IMR-90 (cell line): ENCODE measurements at regions not wholly inside any gene's neighbourhood (a gene's known extent, or its start where the extent isn't known, plus 50 kb on each side); places are given as distances from the start of the nearest gene placed in this dataset.

Experiments
- ATAC-seq: fragments of 200-7000 bp; cut with Tn5 transposase; 2 replicates; pipeline ENCODE4 v1.9.1; 2020; ENCODE audit warnings: low read depth, mild to moderate bottlenecking, moderate library complexity
- BruUV-seq: library from RNA; stranded (reverse); fragments of 400-500 nt; replicated peaks from 2 replicates; lab custom pipeline; 2021; lab: Mats Ljungman, UMichigan
- CTCF ChIA-PET: fragments of 300-600 bp; formaldehyde crosslinking; extraction: SDS; loops from one replicate; lab custom pipeline; 2021; ENCODE audit warnings: antibody characterized with exemption; lab: Yijun Ruan, JAX
- POLR2A ChIA-PET: fragments of 300-600 bp; sonication (Branson Sonifier 250); formaldehyde crosslinking; loops from one replicate; lab custom pipeline; 2022; ENCODE audit warnings: antibody characterized with exemption; ENCODE audit not compliant: unreplicated experiment; lab: Charles Lee
- DNase-seq: peaks from one replicate; pipeline ENCODE4 v3.0.0; 2013
- H2AFZ ChIP-seq: replicated peaks from 2 replicates; pipeline ENCODE3; 2013; ENCODE audit warnings: low read length, mild to moderate bottlenecking; ENCODE audit not compliant: poor library complexity
- H2AK5ac ChIP-seq: 2 replicates; pipeline ENCODE4 v1.6.1; 2013; ENCODE audit warnings: low read depth, low read length, inconsistent platforms
- H2AK9ac ChIP-seq: replicated peaks from 2 replicates; pipeline ENCODE3; 2013; ENCODE audit warnings: mild to moderate bottlenecking, low read depth, low read length, moderate library complexity; ENCODE audit not compliant: poor library complexity
- H2BK120ac ChIP-seq: 2 replicates; pipeline ENCODE4 v1.6.1; 2013; ENCODE audit warnings: low read depth, low read length, inconsistent platforms
- H2BK15ac ChIP-seq: 3 replicates; pipeline ENCODE4 v1.6.1; 2013; ENCODE audit warnings: low read depth, low read length, inconsistent platforms
- H2BK20ac ChIP-seq: 2 replicates; pipeline ENCODE4 v1.6.1; 2013; ENCODE audit warnings: low read depth, mild to moderate bottlenecking, inconsistent platforms, low read length, moderate library complexity
- H2BK5ac ChIP-seq: 2 replicates; pipeline ENCODE4 v1.6.1; 2013; ENCODE audit warnings: mild to moderate bottlenecking, low read depth, low read length, inconsistent platforms; ENCODE audit not compliant: poor library complexity, severe bottlenecking
- H3K14ac ChIP-seq: replicated peaks from 2 replicates; pipeline ENCODE4 v1.6.1; 2013; ENCODE audit warnings: low read depth, low read length, inconsistent platforms
- H3K18ac ChIP-seq: 2 replicates; pipeline ENCODE4 v1.6.1; 2013; ENCODE audit warnings: low read depth, low read length, control low read depth
- H3K23ac ChIP-seq: 2 replicates; pipeline ENCODE4 v1.6.1; 2013; ENCODE audit warnings: low read depth, low read length, inconsistent platforms
- H3K27ac ChIP-seq: 2 replicates; pipeline ENCODE4 v1.5.1; 2013; ENCODE audit warnings: mild to moderate bottlenecking, control low read depth, low read length; ENCODE audit not compliant: insufficient read depth
- H3K27me3 ChIP-seq: 2 replicates; pipeline ENCODE4 v1.6.1; 2013; ENCODE audit warnings: low read length; ENCODE audit not compliant: control insufficient read depth, insufficient read depth
- H3K36me3 ChIP-seq: 2 replicates; pipeline ENCODE4 v1.6.1; 2013; ENCODE audit warnings: low read length, mixed read lengths; ENCODE audit not compliant: control insufficient read depth, insufficient read depth
- H3K4ac ChIP-seq: 2 replicates; pipeline ENCODE4 v1.6.1; 2013; ENCODE audit warnings: low read depth, low read length, inconsistent platforms
- H3K4me1 ChIP-seq: 2 replicates; pipeline ENCODE4 v1.6.1; 2013; ENCODE audit warnings: low read length, mixed read lengths; ENCODE audit not compliant: control insufficient read depth, insufficient read depth
- H3K4me2 ChIP-seq: 2 replicates; pipeline ENCODE4 v1.6.1; 2013; ENCODE audit warnings: low read depth, mild to moderate bottlenecking, control low read depth, low read length, moderate library complexity
- H3K4me3 ChIP-seq: 2 replicates; pipeline ENCODE4 v1.5.1; 2013; ENCODE audit warnings: low read depth, mild to moderate bottlenecking, control low read depth, low read length, moderate library complexity; ENCODE audit not compliant: insufficient read depth
- H3K56ac ChIP-seq: 2 replicates; pipeline ENCODE4 v1.6.1; 2013; ENCODE audit warnings: low read length, inconsistent platforms; ENCODE audit not compliant: insufficient read depth; ENCODE audit errors: extremely low read depth
- H3K79me1 ChIP-seq, 2 experiments: 2 replicates each; pipeline ENCODE4 v1.6.1; 2013; ENCODE audit warnings: low read length in 2 of 2, inconsistent platforms in 1 of 2, low read depth in 1 of 2
- H3K9ac ChIP-seq: 2 replicates; pipeline ENCODE4 v1.6.1; 2013; ENCODE audit warnings: low read depth, low read length, control low read depth
- H3K9me1 ChIP-seq: 2 replicates; pipeline ENCODE4 v1.6.1; 2013; ENCODE audit warnings: low read length, inconsistent platforms; ENCODE audit not compliant: insufficient read depth
- H3K9me3 ChIP-seq: 2 replicates; pipeline ENCODE4 v1.6.1; 2013; ENCODE audit warnings: low read length; ENCODE audit not compliant: control insufficient read depth, insufficient read depth
- H4K20me1 ChIP-seq: 2 replicates; pipeline ENCODE4 v1.6.1; 2013; ENCODE audit warnings: low read length, inconsistent platforms; ENCODE audit not compliant: insufficient read depth
- H4K5ac ChIP-seq: 2 replicates; pipeline ENCODE4 v1.6.1; 2013; ENCODE audit warnings: mild to moderate bottlenecking, low read depth, low read length, control low read depth
- H4K8ac ChIP-seq, 2 experiments: 2 replicates each; pipeline ENCODE4 v1.6.1; 2013; ENCODE audit warnings: low read depth in 2 of 2, low read length in 2 of 2, control low read depth in 1 of 2, inconsistent platforms in 1 of 2
- H4K91ac ChIP-seq: 2 replicates; pipeline ENCODE4 v1.6.1; 2013; ENCODE audit warnings: low read depth, low read length, inconsistent platforms; ENCODE audit not compliant: insufficient read depth
- BHLHE40 ChIP-seq: fragments of 150-350 bp; IDR thresholded peaks from 2 replicates; pipeline ENCODE4 v1.6.1; 2016; ENCODE audit warnings: mild to moderate bottlenecking, low read depth, low read length
- CEBPB ChIP-seq: IDR thresholded peaks from 2 replicates; pipeline ENCODE4 v1.6.1; 2012; ENCODE audit warnings: low read depth, low read length, improper control_type of control experiment
- CHD1 ChIP-seq: IDR thresholded peaks from 2 replicates; pipeline ENCODE4 v1.6.1; 2012; ENCODE audit warnings: low read depth, low read length, improper control_type of control experiment
- CTCF ChIP-seq: conservative IDR thresholded peaks from 2 replicates; pipeline ENCODE4 v1.5.1; 2012; ENCODE audit warnings: mild to moderate bottlenecking, low read depth, low read length, improper control_type of control experiment
- ELK1 ChIP-seq: fragments of 150-350 bp; IDR thresholded peaks from 2 replicates; pipeline ENCODE4 v1.6.1; 2016; ENCODE audit warnings: low read depth, mild to moderate bottlenecking, low read length, moderate library complexity, borderline replicate concordance
- FOS ChIP-seq: fragments of 150-350 bp; IDR thresholded peaks from 2 replicates; pipeline ENCODE4 v1.6.1; 2016; ENCODE audit warnings: low read depth, low read length
- MAFK ChIP-seq: IDR thresholded peaks from 2 replicates; pipeline ENCODE4 v1.6.1; 2012; ENCODE audit warnings: low read depth, low read length, improper control_type of control experiment
- MAZ ChIP-seq: IDR thresholded peaks from 2 replicates; pipeline ENCODE4 v1.6.1; 2012; ENCODE audit warnings: low read depth, mild to moderate bottlenecking, low read length, improper control_type of control experiment, moderate library complexity, borderline replicate concordance
- MXI1 ChIP-seq: IDR thresholded peaks from 2 replicates; pipeline ENCODE4 v1.6.1; 2012; ENCODE audit warnings: low read depth, mild to moderate bottlenecking, low read length, moderate library complexity, borderline replicate concordance
- NFE2L2 ChIP-seq: fragments of 150-350 bp; IDR thresholded peaks from 2 replicates; pipeline ENCODE4 v1.6.1; 2016; ENCODE audit warnings: low read depth, mild to moderate bottlenecking, low read length
- POLR2A ChIP-seq: IDR thresholded peaks from 2 replicates; pipeline ENCODE4 v1.6.1; 2012; ENCODE audit warnings: mild to moderate bottlenecking, low read depth, low read length
- RAD21 ChIP-seq: IDR thresholded peaks from 2 replicates; pipeline ENCODE4 v1.6.1; 2012; ENCODE audit warnings: low read length, improper control_type of control experiment
- RCOR1 ChIP-seq: IDR thresholded peaks from 2 replicates; pipeline ENCODE4 v1.6.1; 2012; ENCODE audit warnings: mild to moderate bottlenecking, low read length, improper control_type of control experiment; ENCODE audit not compliant: insufficient replicate concordance
- RFX5 ChIP-seq: IDR thresholded peaks from 2 replicates; pipeline ENCODE4 v1.8.0; 2012; ENCODE audit warnings: low read depth, mild to moderate bottlenecking, low read length, moderate library complexity
- SMC3 ChIP-seq: fragments of 150-350 bp; IDR thresholded peaks from 2 replicates; pipeline ENCODE4 v1.6.1; 2016; ENCODE audit warnings: low read depth, mild to moderate bottlenecking, antibody characterized with exemption, low read length, moderate library complexity
- USF2 ChIP-seq: fragments of 150-350 bp; IDR thresholded peaks from 2 replicates; pipeline ENCODE4 v1.6.1; 2017; ENCODE audit warnings: mild to moderate bottlenecking, antibody characterized with exemption, low read length, low read depth
- WGBS, 2 experiments: methylation state at CpG; one replicate each; pipeline versions ENCODE4 v1.1.5 to v1.1.7; 2013; ENCODE audit warnings: missing lambda C conversion rate in 2 of 2; ENCODE audit not compliant: insufficient read length in 1 of 2; ENCODE audit errors: extremely low coverage in 2 of 2; 5-methylcytosine and 5-hydroxymethylcytosine counted together
- dilution Hi-C: fragments of 300-500 bp; cut with HindIII; formaldehyde crosslinking; loops from one replicate; pipeline ENCODE4 v1.14.3; 2018; ENCODE audit warnings: low sequenced_read_pairs; ENCODE audit not compliant: unreplicated experiment
- in situ Hi-C: fragments of 300-500 bp; cut with MboI; formaldehyde crosslinking; loops from 3 replicates; pipeline ENCODE4 v1.14.3; 2019; ENCODE audit warnings: low sequenced_read_pairs, inconsistent platforms, mixed read lengths
- intact Hi-C: fragments of 100-400 bp; cut with micrococcal nuclease; formaldehyde crosslinking; loops from 2 replicates; pipeline ENCODE4 v1.10.0; 2022

- Histone ChIP-seq H3K4me3 (no peak overlapping the region), H3K9ac (no peak overlapping the region), H3K4ac (no peak overlapping the region), H4K8ac (no peak overlapping the region), H2BK20ac (no peak overlapping the region), H3K36me3 (no peaks in the 10 kb centered on the region), H3K27ac (no peak overlapping the region), H3K4me2 (no peak overlapping the region), H2AK5ac (no peak overlapping the region), H3K56ac (no peak overlapping the region), H2BK120ac (no peak overlapping the region), H2BK5ac (no peak overlapping the region), H3K27me3 (no peaks in the 10 kb centered on the region), H4K5ac (no peak overlapping the region), H4K20me1 (no peaks in the 10 kb centered on the region), H3K14ac (no peak overlapping the region), H3K23ac (no peak overlapping the region), H3K9me1 (no peaks in the 10 kb centered on the region), H3K79me1 (no peaks in the 10 kb centered on the region), H2AK9ac (no peak overlapping the region), H3K9me3 (0 out of 2 replicates have a peak, but pooled peaks cover 2% of the 10 kb centered on the region), H3K18ac (no peak overlapping the region), H3K4me1 (no peaks in the 10 kb centered on the region), H2AFZ (no peak overlapping the region), H4K91ac (no peak overlapping the region), H2BK15ac (no peak overlapping the region)
- in situ Hi-C loops = no loop called here
- dilution Hi-C loops = no loop called here
- no peak for TF ChIP-seq RAD21
- no peak for TF ChIP-seq RFX5
- no peak for TF ChIP-seq USF2
- no peak for TF ChIP-seq CHD1
- no peak for TF ChIP-seq MAZ
- TF ChIP-seq ELK1 = no peak
- no peak for TF ChIP-seq POLR2A
- no peak for TF ChIP-seq MAFK
- no peak for TF ChIP-seq FOS
- no peak for TF ChIP-seq RCOR1
- TF ChIP-seq MXI1 = no peak
- no peak for TF ChIP-seq CEBPB
- TF ChIP-seq NFE2L2 = no peak
- TF ChIP-seq BHLHE40 = no peak
- TF ChIP-seq CTCF = no peak
- no peak for TF ChIP-seq SMC3
- WGBS, 2 experiments = no CpG with 5 or more reads among the region's 5 CpGs
- no peak for DNase-seq
- POLR2A ChIA-PET = no interaction called here
- intact Hi-C loops = no loop called here
- CTCF ChIA-PET = no interaction called here
- no TSS peak for BruUV-seq
- ATAC-seq = no peak
Measured at GRCh38 chr12:33670284-33670683, 230.7 kb upstream of the SYT10 start.
